HG02981 (cell line): ENCODE measurements at regions not wholly inside any gene's neighbourhood (a gene's known extent, or its start where the extent isn't known, plus 50 kb on each side); places are given as distances from the start of the nearest gene placed in this dataset.

ENCODE experiments used
- ATAC-seq: cut with Tn5 transposase; IDR thresholded peaks from one replicate; pipeline ENCODE4 v1.9.1; 2021; ENCODE audit warnings: mild to moderate bottlenecking, moderate library complexity; ENCODE audit not compliant: unreplicated experiment

GRCh38 chr5:124920909-124921666 lies 174.6 kb upstream of the ZNF608 start:
- ATAC-seq: peak; percentile 86

DNA sequence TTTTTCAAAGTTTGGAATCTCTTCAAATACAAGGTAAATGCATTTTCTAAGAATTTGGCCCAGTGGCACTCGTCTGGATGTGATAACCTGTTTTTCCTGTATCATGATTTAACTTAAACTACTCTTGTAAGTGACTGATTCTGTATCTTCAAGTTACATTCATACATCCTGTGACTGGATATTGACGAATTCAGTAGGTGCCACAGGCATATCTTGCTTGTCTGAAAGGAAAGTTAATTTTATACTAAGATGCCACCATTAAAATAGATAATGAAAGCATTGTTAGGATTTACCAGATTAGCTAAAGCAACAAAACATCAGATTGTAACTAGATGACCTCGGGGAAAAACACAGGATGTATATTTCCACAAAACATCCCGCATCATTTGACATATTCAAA lies 175.3 kb upstream of the ZNF608 start:
- peak; percentile 22 for ATAC-seq

- ATAC-seq: no peak
These were observed 176.0 kb upstream of the ZNF608 start for GRCh38 chr5:124922255-124922975.

GRCh38 chr5:124923131-124923530 lies 176.7 kb upstream of the ZNF608 start:
- ATAC-seq: no peak

DNA sequence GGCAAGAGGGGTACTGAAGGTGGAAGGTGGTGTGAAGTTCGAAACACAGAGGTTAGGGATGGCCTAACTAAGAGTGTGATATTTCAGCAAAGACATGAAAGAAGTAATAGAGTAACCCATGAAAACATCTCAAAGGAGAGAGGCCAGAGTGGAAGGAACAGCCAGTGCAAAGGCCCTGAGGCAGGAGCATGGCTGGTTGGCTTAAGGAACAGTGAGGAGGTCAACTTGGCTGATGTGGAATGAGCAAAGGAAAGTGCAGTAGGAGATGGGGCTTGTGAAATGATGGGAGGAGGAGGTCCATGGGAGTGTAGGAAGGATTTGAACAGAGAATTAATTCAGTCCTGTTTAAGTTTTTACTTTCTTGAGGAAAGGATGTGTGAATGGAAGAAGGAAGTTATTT lies 178.3 kb upstream of the ZNF608 start:
- no peak for ATAC-seq

- no peak for ATAC-seq
These were observed 181.3 kb upstream of the ZNF608 start for GRCh38 chr5:124927735-124928134.

- no peak for ATAC-seq
These were observed 182.6 kb upstream of the ZNF608 start for GRCh38 chr5:124929000-124929399.

GRCh38 chr5:124932791-124933600 lies 186.6 kb upstream of the ZNF608 start:
- ATAC-seq: no peak

DNA sequence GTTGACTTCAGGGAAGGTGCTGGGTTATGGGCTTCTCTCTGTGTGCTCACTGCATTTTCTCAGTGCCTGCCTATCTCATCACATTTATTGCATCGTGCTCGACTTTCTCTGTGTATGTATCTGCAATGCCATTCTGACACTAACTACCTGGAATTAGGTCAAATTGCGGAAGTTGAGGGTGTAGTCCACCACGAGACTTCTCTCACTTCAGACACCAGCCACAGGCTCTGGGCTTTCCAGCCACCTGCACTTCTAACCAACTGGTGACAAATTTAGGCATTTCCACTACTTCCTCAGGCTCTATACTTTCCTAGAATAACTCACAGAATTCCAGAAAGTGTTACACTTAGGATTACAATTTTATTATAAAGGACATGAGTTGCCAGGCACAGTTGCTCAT lies 188.6 kb upstream of the ZNF608 start:
- ATAC-seq: peak; percentile 72

GRCh38 chr5:124936626-124936933 lies 190.1 kb upstream of the ZNF608 start:
- peak; percentile 37 for ATAC-seq

- no peak for ATAC-seq
These were observed 194.9 kb upstream of the ZNF608 start for GRCh38 chr5:124941051-124942049.

- ATAC-seq: no peak
These were observed 201.8 kb upstream of the ZNF608 start for GRCh38 chr5:124948062-124948753.

DNA sequence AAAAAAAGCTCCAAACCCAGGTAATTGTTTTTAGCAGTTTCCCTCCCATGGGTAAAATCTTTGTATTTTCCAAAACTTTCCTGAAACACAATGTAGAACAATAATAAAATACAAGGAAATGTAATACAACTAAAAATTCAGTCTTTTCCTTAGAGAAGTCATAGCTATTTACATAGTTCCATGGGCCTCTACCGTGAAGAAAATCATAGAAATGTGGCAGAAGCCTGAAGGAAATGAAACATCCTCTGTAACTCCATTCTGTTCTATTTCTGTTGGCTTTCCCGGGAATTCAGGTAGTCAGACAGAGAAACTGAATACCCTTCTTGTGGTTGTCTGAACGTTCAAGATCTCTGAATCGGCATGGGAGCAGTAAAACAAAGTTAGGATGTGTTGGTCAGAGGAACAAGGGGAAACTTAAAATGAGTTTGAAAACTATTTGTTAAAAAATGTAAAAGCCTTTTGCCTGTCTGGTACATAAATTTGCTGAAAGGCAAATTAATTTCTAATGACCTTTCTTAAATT lies 202.4 kb upstream of the ZNF608 start:
- ATAC-seq: no peak

DNA sequence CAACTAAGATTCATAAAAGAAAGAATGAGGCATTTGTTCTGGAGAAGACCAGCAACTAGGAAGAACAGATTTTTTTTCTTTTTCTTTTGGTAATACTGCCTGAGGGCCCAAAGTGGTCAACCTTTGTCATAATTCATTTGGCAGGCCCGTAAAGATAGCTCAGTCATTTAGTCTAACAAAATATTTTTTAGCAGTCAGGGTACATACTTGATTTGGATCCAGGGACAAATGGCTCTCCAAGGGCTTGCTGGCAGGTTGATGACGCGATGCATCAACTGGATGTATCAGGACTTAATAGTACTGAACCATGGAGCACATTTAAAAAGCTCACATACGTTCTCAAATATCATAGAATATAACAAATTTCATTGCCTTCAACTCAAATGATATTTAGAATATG lies 203.4 kb upstream of the ZNF608 start:
- no peak for ATAC-seq

DNA sequence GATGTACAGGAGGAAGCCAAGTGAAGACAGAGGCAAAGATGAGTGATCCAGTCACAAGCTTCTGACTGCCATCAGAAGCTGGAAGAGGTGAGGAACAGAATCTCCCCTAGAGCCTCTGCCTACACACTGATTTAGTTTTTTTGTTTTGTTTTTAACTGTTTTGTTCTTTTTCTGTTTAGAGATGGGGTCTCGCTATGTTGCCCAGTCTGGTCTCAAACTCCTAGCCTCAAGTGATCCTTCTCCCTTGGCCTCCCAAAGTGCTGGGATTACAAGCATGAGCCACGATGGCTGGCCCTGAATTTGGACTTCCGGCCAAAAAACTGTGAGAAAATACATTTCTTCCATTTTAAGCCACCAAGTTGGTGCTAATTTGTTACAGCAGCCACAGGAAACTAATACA lies 204.7 kb upstream of the ZNF608 start:
- ATAC-seq: no peak

- ATAC-seq: peak; percentile 63
These were observed 205.2 kb upstream of the ZNF608 start for GRCh38 chr5:124951661-124952060.

GRCh38 chr5:124952079-124952478 lies 205.6 kb upstream of the ZNF608 start:
- peak; percentile 90 for ATAC-seq

- peak; percentile 61 for ATAC-seq
These were observed 206.1 kb upstream of the ZNF608 start for GRCh38 chr5:124952566-124952965.

DNA sequence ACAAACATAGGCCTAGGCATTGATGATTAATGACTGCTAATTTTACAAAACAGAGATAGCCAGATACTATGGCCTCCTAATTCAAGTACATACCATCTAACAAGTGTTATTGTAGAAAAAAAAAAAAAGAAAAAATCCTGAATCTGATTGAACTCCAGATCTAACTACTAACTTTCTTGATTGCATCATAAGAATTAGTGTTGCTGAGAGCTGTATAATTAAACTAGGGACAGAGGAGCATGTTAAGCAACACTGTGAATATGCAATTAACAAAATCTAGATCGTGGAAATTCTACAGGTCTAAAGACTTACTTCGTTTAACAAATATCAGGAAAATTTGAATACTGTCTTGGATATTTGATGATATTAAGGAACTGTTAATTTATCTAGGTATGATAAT lies 208.3 kb upstream of the ZNF608 start:
- no peak for ATAC-seq
